GM19025 (cell line): ENCODE measurements at regions not wholly inside any gene's neighbourhood (a gene's known extent, or its start where the extent isn't known, plus 50 kb on each side); places are given as distances from the start of the nearest gene placed in this dataset.
A peak's percentile ranks its signal among the peaks of the same experiment; 100 is the strongest.

Source experiments
- ATAC-seq: cut with Tn5 transposase; IDR thresholded peaks from one replicate; pipeline ENCODE4 v1.9.1; 2021; ENCODE audit warnings: mild to moderate bottlenecking, low read depth, moderate library complexity; ENCODE audit not compliant: unreplicated experiment

DNA sequence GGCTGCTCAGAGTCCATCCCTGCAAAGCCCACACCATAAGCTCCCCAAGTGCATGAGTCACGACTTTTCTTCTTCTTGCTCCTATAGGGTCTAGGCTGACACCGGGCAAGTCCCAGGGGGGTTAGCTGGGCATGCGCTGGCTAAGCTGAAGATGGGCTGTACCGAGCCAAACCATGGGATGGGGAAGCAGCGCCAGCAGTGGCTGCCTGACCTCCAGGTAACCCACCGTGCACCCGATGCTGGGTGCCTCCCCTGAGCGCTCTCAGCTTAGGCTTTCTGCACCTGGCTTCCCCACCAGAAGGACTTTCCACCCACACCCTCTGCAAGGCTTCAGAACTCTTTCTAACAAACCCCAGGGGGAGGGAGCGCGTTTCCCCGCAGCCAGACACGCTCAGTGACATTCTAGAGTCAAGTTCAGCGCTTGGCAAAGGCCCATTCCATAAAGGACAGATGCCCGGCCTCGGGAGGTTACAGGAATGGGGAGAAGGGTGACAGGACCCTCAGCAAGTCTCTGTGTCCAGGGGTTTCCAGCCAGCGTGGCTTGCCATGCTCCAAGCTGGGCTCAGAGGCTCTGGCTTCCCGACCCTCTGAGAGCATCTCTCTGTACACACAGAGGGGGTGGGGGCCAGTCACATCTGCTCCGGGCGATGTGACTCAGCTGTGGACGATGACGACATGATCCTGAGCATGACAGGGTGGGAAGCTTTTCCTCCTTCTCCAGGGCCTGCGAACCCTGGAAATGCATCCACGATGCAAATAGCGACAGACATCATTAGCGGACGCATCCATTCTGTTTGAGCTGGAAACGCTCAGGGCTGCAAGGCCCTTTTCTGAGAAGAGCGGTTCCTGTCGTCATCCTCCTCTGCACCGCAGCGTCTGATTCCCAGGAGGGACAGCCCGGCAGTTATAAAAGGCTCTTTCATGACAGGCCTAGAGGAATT, 107.8 kb downstream of the SIK1 start:
- ATAC-seq, result peak; percentile 63

DNA sequence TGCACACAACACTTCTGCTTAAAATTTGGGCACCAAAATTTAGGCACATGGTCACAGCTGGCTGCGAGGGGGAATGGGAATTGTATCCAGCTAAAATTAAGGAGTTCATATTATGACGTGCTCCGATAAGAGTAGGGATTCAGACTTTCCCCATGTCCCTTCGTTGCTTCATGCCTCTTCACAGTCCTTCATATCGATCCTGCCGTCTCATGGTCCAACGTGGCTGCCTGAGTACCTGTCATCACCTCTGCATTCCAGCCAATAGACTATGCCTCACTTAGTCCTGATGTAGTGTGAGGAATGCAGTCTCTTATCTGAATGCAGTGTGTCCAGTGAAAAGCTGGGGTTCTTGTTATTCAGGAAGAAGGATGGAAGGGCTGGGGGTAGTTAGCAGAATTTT, 108.6 kb downstream of the SIK1 start:
- no peak for ATAC-seq

DNA sequence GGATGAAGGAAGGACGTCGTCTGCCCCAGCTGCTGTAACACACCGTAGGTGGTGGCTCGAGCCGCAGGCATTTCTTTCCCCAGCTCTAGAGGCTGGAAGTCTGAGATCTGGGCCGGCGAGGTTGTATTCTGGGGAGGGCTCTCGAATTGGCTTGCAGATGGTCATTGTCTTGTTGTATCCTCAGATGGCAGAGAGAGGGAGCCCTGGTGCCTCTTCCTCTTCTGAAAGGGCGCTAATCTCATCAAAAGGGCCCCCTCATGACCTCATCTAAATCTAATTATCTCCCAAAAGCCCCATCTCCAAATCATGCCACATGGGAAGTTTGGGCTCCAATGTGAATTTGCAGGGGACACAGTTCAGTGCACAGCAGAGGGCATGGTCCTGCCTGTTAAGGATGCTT, 109.0 kb downstream of the SIK1 start:
- no peak for ATAC-seq

DNA sequence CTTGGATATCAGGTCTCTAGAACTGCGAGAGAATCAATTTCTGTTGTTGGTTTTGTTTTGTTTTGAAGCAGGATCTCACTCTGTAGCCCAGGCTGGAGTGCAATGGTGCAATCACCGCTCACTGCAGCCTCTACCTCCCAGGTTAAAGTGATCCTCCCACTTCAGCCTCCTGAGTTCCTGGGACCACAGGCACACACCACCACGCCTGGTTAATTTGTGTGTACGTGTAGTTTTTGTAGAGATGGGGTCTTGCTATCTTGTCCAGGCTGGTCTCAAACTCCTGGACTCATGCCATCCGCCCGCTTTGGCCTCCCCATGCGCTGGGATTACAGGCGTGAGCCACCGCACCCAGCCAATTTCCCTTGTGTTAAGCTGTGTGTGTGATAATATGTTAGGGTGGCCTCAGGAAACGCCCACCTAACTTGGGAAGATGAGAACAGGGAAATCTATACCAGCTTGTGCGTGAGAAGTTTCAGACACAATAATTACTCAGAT, 109.6 kb downstream of the SIK1 start:
- ATAC-seq, result no peak

DNA sequence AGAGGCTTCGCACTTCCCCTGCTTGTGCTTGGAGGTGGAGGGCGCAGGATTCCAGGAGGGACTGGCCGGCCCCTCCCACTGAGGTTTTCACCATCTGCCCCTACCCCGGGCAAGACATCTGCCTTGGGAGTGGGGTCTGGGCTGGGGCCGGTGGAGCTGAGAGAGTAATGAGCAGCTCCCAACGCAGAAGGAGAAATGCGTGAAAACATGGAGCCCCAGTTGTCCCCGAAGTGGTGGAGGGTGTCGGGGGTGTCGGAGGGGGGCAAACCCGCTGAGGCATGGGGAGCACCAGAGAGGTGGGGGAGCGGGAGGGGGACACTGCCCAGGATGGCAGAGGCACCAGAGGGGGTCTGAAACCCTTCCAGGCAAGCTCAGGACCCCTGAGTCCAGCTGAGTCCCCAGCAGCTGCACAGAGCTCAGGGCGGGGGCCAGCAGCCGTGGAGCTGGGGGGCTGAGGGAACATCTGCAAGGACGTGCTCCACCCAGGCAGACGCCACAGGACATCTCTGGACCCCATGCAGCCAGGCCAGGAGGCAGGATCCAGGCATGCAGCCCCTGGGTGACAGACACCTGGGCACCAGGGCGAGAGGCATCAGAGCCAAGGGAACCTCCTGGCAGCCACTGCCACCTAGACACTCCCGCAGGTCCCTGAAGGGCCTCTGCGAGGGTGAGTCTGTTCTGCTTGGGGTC, 110.6 kb downstream of the SIK1 start:
- ATAC-seq, result no peak

DNA sequence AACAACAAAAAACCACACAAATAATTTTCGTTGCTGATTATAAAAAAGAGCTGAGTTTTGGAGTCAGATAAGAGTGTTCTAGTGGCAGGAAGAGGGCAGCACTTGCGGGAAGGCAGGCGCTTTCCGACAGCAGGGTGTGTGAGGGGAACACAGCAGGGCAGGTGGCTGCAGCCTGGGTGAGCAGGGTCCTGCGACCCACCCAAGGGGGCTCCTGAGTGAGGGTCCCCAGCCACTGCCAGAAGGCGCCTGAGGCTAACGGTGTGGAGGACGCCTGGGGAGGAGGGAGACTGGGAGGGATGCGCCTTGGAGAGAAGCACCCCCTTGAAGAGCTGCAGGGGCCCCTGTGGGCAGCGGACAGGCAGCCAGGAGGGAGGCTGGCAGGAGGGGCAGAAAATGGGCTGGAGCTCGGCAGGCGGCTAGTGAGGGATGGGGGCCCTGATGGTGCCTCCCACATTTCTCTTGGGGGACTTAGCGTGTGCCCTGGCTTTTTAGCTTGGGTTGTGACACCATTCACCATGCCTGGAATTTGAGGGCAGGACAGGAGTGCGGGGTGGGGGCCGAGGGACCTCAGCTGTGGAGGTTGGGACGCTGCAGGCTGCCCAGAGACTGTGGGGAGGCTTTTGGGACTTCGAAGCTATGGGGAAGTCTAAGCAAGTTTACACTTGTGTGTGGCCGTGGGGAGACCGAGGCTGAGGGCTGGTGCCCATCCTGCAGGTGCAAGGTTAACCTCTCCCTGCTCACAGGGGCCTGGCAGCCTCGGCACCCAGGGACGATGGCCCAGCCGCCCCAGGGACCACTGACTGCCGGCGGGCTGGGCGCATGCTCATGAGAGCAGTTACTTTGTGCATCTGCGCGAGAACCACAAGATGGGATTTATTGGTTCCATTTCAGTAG, 111.4 kb downstream of the SIK1 start:
- no peak for ATAC-seq

DNA sequence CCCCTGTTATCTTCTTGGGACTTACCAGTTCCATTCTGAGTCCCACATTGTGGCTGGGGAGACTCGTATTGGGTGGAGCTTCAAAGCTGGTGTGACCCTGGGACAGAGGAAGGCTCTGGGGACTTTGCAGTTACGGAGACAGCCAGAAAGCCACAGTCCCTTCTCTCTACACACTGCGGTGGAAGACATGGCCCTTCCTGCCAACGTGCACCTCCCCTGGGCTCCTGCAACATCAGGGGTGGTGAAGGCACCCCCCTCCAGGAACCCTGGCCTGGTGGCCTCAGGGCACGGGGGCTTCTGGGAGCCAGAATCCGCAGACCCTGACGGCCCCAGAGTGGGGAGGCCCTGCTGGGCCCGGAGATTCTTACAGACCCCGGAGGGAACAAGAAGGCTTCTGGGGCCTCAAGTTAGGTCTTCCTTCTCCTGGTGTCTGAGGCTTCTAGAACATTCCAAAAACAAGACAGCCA, 113.0 kb downstream of the SIK1 start:
- no peak for ATAC-seq

DNA sequence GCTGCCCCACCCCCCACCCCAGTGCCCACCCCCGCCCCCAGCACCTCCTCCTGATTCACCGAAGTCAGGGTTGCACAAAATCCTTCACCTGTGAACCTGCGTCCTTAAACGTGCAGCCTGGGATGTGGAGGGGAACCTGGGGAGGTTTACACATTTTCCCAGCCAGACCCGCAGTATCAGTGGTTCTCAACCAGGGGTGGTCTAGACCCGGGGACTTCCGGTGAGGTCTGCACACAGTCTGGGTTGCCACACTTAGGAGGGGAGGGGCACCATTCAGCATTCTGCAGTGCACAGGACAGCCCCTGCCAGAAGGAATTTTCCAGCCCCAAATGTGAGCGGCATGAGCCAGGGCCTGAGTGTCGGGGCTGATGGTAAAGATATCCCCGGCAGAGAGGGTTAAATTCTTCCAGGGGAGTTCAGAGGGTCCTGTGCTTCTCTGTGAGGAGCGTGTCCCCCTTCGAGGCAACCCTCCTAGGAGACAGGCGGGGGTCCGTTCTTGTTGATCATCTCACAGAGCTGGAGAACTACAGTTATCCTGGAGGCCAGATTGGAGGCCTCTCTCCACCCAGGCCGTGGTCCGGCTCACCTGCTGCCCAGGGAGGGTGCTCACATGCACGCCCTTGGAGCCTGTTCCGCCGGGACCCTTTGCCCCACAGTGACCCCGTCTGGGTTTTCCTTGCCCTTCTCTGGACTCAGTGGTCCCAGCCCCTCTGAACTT, 113.6 kb downstream of the SIK1 start:
- ATAC-seq, result no peak

DNA sequence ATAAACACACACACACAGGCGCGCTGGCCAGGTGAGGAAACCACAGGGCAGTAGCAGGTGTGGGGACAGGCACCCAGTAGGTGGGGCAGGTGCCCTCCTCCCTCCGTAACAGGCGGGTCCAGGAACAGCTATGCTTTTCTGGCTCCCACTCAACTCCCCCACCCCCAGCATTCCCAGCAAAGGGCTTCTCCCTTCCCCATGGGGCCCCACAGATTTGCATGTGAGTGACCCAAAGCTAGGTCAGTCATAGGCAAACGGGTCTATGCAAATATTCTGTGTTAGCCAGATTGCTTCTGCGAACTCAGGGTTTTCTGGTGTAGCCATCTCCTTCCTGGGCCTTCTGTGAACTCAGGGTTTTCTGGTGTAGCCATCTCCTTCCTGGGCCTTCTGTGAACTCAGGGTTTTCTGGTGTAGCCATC, 114.2 kb downstream of the SIK1 start:
- ATAC-seq, result no peak

DNA sequence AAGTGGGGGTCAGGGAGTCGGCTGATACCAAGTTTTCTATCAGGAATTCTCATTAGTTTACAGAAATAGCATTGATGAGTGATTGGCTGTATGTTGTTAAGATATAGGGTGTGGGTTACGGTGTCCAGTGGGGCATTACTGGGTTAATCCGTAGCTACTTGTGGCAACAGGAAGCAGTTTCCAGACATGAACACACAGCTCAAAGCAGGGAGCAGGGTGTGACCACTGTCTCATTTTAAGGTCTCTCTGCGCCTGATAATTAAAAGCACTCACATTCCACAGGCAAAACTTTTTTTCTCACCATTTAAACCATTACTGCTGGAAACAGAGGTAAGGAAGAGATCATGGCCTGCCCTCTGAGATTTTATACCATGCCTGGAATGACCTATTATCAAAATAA, 114.9 kb downstream of the SIK1 start:
- no peak for ATAC-seq

DNA sequence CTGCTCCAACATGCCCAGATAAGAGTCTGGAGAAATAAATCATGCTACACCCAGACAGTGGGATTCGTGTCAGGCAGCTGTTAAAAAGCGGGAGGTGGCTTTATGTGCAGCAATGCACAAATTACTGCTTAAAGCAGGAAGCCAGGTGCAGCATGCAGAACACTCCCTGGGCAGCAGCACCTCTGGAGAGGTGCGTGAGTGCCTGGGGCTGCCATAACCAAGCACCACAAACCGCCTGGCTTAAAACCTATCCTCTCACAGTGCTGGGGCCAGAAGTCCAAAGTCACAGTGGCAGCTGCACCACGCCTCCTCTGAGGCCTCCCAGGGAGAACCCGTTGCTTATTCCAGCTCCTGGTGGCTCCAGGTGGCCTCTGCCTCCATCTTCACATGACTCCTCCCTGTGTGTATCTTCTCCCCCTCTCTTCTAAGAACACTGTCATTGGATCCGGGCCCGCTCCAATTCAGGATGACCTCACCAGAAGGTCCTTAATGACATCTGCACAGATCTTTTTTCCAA, 115.6 kb downstream of the SIK1 start:
- no peak for ATAC-seq

DNA sequence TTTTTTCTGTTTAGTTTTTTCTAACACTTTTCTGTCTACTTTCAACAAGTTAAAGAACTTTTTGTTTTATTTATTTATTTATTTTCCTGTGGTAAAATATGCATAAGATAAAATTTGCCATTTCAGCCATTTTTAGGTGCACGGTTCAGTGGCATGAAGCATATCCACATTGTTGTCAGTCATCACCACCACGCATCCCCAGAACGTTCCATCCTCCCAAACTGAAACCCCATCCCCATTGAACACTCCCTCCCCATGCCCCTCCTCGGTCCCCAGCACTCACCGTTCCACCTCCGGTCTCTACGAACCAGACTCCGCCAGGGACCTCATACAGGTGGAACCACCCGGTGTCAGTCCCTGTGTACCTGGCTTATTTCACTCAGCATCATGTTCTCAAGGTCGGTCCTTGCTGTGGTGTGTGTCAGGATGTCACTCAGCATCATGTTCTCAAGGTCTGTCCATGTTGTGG, 118.1 kb downstream of the SIK1 start:
- no peak for ATAC-seq

DNA sequence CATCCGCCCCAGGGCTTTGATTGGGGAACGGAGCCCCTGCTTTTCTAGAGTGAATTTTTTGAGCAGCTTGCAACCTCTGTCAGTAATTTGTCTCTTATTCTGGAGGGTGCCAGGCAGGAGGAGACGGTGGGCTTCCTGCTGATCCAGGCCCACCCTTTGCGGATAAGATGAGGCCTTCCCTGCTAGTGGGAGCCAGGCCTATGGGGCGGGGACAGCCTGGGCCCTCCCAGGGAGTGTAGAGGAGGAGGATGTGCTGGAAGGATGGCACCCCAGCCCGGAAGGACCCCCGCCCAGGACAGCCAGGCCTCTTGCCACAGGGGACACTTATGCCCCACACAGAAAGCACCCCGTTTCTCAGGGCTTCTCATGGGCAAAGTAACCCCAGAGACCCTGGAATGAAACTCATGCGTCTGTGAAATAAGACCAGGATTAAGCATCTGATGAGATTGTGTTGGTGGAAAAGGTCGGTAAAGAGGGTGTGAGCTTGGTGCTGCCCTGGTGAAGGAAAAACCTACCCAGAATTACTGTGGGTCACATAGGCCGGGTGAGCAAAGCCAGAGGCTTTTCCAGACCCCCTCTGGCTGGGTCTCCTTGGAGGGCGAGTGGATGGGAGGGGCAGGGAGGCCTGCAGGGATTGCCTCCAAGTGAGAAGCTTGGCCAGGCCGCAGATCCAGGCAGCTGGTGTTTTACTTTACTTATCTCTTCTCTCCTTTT, 118.7 kb downstream of the SIK1 start:
- ATAC-seq, result no peak

DNA sequence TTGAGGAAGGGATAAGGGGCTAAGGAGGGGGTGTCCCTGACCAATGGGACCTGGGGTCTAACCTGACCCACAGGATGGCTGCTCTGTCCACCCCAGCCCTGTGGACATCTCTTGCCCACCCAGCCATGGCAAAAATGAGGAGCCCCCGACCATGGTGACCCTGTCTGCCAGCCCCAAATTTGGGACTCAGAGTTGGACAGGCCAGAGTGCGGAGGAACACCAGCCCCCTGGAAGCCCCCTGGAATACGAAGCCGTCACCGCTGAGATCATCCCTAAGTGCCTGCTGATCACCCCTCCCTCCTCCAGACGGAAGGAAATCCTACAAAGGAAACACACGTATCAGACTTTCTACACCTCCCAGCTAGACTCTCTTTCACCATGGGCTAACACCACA, 119.3 kb downstream of the SIK1 start:
- ATAC-seq, result no peak

DNA sequence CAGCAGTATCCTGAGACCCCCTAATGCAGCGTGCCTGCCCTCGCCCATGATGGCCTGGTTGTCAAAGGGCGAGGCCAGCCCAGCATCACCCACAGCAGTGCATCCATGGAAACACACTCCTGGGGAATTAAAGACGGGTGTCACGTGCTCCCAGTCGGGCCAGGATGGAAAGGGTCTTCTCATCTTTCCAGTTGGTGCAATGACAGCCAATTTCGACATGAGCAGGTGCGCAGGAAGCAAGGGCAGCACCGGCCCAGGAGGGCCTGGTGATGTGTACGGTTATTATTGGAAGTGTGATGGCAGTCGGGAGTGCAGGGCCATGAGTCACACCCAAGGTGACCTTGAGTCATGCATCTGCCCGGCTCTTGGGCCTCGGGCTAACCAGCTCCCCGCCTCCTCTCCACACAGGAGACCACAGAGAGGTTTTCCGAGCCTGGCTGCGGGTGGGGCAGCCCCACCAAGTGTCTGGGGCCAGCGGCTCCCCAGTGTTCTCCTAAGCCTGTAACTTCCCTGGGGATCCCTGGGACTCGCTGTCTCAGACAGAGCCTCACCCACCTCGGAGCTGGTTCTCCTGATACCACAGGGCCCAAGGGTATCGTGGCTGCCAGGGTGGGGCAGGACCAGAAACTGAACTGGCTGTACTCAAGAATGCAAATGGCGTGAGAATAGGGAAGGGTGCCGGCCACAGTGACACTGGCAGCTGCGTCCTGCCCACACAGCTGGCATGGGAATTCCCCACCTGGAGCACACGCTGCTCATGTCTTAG, 119.8 kb downstream of the SIK1 start:
- ATAC-seq, result peak; percentile 75

DNA sequence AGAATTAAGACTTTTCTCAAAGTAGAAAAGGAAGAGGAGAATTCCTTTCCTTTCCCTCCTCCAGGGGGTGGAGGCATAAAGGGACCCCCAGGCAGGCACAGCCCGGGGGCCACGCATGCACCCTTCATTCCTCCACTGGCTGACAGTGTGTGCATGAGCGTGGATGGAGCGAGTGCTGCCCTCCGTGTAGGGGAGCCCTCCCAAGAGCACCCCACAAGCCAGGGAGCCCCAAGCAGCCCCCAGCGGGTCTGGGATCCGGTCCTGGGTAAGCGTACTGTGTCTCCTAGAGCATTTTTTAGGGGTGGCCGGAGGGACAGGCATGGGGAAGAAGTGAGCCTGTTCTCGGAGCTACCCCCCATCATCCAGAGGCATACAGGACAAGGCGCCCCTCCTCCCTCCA, 120.5 kb downstream of the SIK1 start:
- ATAC-seq, result no peak

DNA sequence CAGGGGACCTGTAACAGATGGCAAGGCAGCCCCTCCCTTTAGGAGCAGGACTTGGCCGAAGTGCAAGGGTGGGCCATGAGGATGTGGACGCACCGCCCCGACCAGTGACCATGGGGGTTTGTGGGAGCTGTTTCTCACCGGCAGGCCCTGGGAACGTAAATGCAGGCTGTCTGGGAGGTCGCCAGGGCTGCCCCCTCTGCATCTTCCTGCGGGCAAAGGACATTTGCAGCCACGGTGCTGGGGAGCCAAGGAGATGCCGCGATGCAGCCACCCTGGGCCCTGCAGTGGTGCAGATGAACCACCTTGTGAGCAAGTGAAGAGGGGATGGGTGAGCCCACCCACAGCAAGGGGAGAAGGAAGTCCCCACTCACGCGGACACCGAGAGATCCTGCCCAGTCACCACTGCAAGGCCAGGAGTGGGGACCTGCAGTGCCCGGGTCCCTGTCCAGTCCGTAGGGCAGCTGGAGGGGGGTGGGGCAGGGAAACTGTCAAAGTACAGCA, 121.1 kb downstream of the SIK1 start:
- ATAC-seq, result no peak

DNA sequence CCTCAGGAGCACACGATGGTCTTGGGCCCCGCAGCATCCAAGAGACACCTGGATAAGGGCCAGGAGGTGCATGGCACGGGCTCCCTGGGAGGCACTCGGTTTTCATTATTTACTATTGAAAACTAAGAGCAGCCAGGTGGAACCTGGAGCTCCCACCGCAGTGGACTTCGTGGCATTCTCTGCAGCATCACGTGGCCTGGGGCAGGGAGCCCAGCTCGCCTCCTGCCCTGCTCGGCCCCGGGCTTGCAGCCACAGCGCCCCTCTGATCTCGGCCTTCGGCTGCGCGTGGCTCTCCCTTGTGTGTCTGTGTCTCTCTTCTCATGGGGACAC, 121.6 kb downstream of the SIK1 start:
- ATAC-seq, result no peak
